ENCODE measurements at regions not wholly inside any gene's neighbourhood (a gene's known extent, or its start where the extent isn't known, plus 50 kb on each side); places are given as distances from the start of the nearest gene placed in this dataset.
"Not testable (repeated sequence)": the region's sequence is repeated elsewhere in the genome, so short reads cannot be mapped to it uniquely, and the experiment has no call there.

DNA sequence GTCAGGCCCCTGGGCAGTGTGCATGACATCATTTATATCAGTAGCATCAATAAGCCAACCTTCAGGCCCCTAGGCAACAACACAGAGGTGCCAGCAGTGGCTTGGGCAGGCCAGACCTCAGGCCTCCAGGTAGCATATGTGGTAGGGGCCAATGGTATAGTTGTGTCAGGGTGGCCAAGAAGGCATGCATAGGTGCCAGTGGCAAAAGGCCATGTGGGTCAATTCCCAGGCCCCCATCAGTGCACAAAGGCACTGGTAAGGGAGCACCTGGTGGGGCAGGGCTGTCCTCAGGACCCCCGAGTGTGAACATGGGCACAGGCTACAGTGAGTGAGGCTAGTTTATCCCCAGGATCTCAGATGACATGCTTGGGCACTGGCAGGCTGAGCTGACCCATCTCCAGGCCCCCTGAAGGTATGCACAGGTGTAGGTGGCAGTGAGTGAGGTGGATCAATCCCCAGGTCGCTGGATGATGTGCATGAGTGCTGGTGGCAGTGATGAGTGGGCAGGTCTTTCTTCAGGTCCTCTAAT is 244.1 kb upstream of the ZNF385D start:
- no peak for DNase-seq

DNA sequence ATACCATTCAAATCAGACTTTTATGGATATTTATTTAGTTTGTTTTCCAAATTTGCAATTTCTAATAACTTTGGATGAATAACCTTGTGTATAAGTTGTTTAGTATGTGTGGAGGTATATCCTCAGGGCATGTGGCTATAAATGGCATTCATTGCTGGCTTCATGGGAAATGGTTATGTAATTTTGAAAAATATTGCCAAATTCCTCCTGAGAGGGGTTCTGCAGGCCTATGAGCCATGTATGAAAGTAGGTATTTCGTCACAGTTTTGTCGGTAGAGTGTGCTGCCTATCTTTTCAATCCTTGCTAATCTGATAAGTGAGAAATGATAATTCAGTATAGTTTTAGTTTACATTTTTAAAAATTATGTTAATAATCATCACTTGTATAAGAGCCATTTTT is 256.4 kb upstream of the ZNF385D start:
- no peak for DNase-seq

DNA sequence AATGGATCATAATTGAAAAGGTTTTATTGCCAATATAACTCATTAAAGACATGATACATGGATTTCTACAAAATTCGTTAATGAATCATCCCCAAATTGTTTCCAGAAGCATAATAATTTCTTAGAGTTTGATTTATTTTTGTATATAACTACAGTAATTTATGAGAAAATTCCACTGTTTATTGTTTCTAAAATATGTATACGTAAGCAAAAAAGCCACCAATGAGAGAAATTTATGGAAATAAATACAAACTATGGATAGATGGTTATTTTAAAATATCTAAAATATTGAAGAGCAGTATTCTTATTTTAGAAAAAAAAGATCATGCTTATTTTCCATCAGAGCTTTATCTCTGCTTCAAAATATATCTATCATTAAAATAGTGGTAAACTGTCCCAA is 260.0 kb upstream of the ZNF385D start:
- DNase-seq = no peak

DNA sequence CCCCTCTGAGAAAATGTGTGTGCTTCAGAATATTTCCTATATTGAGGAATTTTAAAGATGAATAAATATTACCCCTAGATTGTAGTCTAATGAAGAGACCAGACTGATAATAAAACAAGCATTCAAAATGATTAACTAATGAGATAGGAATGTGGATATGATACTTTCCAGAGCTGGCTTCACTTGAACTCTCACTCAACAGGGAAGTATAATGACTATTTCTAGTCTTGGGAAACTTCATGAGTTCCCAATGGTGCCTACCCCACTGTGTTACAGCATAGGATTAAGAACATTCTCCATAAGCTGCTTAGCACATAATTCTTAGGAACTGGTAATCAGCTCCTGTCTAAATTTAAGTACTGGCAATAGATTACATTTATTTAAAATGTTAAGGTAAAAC is 261.5 kb upstream of the ZNF385D start:
- no peak for DNase-seq

DNA sequence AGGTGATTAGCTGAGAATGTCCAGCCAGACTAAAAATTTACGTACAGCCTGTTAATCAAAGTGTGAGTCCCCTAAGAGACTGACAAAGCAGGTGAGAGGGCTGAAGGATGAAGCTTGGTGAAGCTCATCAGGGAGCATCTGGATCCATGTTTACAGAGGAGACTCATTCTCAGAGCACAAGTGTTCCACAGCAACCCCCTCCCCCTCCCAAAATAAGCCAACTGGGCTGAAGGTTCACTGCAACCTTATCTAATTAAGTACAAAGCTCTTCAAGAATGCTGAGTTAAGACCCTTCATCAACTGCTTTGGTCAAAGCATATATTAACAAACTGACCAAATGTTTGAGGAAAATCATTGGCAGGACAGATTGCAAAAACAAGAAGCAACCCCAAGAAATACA is 262.6 kb upstream of the ZNF385D start:
- no peak for DNase-seq

DNA sequence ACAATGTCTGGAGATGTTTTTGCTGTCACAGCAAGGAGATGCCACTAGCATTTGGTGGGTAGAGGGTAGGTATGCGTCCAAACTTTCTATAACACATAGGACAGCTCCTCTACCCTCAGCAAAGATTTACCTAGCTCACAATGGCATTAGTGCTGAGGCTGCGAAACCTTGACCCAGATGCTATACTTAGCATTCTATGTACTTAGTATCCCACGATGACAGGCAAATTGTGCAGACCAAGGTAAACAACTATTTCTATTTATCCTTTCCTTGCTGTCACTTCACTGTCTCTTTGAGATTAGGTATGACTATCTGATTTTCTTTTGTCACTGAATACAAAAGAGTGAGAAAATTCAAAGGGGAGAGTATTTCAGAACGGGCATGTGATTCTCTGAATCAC is 265.2 kb upstream of the ZNF385D start:
- DNase-seq = no peak

DNA sequence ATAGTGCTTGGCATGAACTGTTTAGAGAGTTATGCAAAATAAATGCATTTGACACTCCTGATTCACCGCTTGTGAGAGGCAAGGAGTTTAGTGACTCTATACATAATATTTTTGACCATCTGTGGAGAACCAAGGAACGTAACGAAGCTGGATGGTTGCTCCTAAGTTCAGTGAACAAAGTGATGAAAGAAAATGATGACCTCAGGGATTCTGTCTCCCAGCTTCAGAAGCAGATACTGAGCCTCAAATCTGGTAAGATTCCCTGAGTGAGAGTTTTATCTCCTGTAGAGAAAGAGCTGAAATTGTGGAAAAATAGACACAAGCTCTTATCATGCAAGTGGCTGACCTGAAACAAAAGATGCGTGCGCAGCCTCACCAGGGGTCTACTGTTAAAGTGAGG is 273.6 kb upstream of the ZNF385D start:
- DNase-seq = not testable (repeated sequence)

DNA sequence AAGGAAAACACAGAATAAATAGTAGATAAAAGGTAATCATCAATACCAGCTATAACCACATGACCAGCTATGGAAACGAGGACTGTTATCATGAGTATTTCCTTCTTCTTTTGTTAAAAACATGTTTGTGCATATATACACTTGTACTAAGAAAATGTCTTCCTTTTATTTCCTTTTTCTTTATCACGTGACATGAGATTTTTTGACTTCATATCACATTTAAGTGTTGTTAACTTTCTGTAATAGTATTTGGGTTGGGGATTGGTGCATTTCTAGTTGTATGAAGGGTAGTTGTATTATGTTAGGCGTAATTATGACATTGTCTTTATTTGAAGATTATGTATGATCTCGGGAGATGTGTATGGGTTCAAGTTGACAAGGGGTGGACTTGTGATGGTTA is 278.5 kb upstream of the ZNF385D start:
- DNase-seq = no peak

DNA sequence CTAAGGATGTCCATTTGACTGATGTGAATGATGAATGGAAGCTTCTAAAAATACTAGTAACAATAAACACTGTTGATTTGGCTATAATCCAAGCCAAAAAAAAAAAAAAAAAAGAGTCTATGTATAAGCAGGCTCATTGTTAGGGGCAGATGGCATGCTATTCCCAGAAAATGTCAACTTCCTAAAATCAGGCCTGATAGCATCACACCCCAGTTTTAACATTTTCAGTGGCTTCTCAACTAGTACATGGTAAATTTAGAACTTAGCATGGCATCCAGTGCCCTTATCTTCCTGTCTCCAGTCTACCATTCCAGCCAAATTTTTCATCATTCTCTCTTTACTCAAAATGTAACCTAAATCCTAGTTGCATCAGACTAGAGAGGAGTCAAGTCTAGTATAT is 288.2 kb upstream of the ZNF385D start:
- no peak for DNase-seq

DNA sequence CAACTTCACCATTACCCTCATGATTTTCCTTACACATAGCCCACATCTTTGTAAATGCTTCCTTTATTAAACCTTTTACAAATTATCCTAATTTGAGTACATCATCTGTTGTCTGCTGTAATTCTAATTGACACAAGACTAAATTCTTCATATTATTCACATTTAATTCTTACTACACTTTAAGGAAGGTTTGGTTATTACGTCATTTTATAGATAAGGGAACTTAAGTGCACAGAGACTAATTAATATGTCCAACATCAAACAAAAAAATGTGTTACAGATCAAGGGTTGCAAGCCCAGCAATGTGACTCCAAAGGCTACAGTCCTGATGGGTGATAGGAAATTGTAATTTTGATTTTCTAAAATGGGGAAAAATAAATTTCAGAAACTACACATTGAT is 289.1 kb upstream of the ZNF385D start:
- DNase-seq = no peak

DNA sequence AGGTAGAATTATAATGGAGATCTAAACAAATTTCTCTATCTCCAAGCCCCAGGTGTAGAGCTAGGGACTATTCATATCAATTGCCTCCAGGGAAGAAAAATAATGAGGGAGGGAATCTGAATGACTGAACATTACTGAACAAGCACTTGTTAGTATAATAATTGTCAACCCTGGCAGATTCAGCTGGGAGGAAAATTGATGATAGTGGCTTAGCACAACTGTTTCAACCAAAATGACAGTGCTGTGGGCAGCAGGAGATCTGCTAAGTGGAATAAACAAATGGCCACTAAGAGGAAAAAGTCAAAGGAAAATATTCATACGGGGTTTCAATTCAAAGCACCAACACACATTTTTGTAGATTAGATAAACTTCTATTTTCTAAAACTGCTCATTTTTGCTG is 294.9 kb upstream of the ZNF385D start:
- DNase-seq = no peak

DNA sequence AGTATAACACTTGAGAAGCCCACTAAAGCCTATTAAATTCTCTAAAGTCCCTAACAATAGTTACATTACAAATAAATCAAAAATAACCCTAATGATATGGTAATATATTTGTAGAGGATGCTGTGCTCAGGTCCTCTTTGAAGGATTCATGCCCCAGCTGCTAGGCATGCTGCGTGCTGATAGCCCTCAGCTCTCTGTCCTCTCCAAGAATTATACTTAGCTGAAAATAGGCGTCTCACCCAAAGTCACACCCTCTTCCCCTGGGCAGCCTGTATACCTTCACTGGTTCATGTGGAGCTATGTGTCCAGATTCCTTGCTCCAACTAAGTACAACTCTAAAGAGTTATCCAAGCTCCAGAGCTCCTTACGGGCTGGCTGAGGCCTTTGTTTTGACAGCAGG is 312.5 kb upstream of the ZNF385D start:
- no peak for DNase-seq

DNA sequence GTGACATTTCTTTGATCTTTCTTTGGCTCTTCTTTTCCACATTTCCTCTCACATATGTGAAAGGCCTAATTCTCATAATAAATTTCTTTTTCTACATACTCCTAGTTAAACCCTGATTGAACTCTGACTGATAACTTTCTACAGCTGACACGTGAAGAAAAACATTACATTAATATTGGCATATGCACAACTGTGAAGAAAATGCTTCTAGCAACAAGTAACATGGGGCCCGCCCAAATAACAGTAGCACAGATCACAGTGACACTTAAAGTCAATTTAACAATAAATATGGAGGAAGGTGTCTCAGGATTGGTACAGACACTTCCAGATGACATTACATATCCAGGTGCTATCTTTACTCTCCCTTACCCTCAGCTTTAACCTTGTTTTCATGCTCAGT is 317.6 kb upstream of the ZNF385D start:
- DNase-seq = no peak

DNA sequence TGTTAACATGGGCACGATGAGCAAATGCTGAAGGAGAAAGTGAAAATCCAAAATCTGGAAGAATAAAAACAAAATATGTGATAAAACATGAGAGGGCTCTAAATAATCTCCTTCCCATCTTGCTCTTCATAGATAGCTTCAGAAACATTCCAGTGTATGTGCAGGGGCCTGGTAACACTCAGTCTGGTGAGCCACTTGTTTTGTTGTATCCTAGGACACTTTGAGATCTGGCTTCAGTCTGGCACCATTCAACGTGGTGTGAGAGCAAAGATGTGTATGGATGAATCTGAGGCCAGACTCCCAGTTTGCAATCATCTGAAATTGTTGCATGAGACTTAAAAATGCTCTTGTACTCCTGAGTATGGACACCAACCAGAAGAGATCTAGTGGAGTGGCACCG is 337.2 kb upstream of the ZNF385D start:
- DNase-seq = no peak

DNA sequence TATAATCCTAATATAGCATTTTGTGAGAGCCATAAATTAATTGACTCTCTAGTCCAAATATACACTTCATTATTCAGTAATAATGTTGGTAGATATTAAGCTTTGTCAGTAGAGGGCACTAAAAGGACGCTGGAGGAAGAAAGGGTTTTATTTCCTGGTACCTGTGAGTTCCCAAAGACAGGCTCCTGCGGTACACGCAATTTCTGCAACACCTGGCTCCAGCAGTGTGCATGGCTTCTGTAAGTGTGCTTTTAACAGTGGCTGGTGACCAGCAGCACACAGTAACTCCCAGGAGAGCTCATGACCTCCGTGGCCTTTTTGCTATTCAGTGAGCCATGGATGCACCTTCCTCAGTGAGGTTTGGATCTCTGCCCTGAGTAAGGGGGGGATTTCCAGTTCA is 338.3 kb upstream of the ZNF385D start:
- DNase-seq = no peak

DNA sequence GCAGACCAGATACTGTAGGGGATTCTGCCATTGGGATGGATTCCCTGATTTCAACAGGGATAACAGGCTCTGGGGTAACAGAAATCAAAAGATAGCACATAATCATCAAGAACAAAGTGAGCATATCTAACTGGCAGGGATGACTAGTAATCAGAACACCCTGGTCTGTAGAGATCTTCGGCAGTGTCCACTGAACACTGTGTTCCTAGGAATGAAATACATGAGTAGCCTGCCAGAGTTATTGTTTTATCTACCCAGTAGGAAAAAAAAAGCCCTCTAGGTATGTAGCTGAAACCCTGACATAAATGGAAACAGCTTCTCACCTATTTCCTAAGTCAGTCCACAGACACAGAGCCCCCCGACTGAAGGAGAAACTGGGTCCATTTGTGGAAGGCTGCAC is 340.3 kb upstream of the ZNF385D start:
- no peak for DNase-seq

DNA sequence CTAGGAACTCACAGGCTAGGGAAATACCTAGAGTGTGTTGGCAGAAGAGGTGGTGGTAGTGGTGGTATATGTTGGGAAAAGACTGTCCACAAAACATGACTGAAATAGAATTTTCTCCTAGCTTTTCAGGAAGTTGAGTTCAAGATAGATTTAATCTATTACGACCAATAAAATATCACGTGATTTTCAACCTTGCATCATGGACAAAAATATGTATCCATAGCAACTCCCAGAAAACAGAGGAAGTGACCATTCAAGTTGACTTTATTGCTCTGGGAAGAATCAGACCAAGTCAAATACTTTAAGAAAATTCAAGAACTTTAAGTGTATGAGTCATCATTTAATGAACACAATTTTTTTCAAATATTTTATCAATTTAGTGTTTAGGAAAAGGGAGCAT is 347.0 kb upstream of the ZNF385D start:
- no peak for DNase-seq

DNA sequence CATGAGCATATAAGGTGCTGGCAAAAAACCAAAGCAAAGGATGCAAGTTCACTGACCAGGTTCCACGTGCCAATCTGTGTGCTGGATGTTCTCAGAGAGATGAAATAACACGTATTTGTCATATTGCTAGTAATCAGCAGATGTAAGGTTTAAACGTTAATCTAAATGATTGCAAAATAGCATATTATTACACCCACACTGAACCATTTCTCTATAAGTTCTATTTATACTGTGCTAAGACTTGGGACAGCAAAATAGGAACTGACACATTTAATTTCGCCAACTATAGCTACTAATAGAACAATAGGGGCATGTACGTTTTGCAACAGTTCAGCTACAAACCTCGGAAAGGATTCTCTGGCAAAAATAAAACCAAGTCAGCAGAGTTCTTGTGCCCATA is 350.3 kb upstream of the ZNF385D start:
- DNase-seq = no peak

DNA sequence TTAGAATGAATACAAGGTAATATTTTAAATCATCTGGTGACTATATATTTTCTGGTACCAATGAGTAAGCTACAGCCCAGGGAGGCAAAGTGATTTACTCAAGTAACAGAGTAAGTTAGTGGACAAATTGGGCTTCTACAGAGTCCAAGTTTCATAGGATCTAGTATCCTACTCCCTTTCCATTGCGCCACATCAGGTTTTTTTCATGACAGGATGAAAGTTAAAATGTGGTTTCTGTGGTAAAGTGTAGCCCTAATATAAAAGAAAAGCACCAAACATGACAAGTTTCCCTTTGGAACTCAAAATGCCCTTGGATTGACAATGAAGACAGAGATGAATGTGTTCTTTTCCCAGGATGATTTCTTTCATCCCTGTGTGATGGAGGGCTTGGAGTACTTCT is 350.8 kb upstream of the ZNF385D start:
- DNase-seq = no peak

DNA sequence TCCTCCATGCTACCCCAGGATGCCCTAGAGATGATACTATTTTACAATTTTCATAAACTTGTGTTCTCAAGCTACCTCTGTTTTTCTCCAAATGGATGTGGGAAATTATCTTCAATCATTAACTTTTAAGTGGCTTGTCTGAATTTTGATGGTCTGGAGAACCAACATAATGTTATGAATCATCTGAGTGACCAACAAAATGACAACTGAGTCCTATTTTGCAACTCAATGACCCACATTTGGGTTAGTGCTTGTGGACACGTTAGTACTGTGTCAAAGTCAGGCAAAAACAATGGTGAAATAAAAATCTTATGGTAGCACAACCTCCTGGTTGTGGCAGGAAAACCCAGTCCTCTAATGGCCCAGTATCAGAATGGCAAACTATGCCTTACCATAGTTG is 352.4 kb upstream of the ZNF385D start:
- no peak for DNase-seq

DNA sequence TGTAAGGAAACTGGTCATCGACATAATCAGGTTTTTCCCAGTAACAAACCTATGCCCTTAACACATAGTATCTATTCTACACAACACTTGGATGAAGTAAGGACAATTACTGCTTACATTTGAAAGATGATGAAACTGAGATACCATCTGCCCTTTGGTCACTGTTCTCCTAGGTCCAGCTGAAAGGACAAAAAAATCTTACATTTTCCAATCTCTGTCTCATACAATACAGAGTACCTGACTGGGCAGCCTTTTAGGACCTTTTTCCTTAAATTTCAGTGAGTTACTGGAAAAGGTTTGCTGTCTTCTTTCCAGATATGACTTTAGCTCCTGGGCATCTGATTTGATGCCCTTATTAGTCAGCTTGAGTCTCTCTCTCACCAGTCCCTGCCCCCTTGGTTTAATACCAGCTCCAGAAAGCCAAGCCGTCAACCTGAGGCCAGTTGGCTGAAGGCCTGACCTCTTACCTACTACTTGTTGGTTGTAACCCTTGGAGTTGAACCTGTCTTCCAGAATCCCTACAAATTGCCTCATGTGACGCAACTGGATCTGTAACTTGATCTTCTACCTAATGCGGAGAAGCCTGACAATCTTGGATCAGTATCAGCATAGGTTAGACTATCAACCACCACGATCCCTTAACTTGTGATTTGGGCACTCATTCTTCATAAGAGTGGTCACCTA is 355.3 kb upstream of the ZNF385D start:
- DNase-seq = no peak

DNA sequence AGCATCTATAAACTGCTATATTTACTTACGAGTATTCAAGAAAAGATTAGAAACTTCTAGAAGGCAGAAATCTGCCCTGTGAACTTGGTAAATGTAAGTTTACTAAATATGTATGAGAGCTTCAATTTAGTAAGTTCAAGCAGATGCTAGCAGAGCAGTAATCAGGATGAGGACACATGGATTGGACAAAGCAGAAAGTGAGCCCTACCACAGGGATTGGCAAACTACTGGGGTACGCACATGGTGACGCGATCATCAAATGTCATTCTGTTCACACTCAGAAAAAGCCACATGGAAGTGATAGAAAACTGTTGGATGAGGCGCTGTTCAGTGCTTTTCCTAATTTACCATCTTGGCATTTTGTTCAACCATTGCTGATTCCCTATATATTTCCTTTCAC is 360.2 kb upstream of the ZNF385D start:
- no peak for DNase-seq

DNA sequence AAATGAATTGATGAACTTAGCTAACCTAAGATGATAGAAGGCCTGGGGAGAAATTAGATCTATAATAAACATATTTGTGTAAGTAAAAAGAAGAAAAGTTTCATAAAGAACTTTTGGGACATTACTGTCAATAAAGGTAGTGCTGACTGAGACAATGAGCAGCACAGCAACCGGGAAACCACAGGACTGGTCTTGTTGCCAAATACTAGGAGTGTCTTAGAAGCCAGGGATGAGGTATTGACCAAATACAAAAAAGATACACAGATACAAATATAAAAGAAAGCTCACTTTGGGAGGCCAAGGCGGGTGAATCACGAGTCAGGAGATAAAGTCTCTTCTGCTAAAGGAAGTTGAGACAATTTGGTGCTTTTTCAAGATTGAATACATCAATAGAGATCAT is 362.4 kb upstream of the ZNF385D start:
- DNase-seq = no peak

DNA sequence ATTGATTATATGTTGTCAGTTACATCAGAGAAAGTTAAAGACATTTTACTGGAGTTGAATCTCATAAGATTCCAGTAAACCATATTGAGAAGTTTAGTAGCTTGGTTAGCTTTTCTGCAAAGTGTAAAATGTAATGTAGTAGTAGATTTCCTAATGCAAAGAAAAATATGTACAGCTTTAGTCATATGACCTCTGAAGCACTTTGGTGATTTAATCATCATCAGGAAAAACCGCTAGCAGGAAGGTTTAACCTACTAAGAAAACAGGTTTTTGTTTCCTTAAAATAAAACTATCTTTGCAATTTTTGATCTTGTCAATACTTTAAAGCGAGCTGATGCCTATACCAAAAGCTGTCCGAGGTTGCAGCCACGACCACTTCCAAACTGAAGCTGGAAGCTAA is 364.6 kb upstream of the ZNF385D start:
- DNase-seq = no peak

DNA sequence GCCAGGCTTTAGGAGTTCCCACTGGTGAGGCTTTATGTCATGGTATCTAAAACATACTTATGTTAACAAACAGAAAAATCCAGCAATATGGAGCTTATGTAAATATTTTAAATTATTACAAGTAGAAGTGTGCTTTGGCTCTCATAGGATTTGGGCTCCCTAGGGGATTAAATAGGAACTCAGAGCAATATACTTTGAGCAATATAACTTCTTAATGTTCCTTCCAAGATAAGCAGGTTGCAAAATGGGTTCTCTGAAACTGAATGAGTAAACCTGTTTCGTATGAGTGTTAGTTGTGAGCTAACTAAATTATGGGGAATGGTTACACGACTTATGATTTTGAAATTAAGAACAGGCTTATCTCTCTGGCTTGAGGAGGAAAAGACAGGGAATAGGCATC is 366.1 kb upstream of the ZNF385D start:
- DNase-seq = no peak

Measured in stimulated activated CD4-positive, alpha-beta T cell treated with anti-CD3 and anti-CD28 coated beads, Interleukin-4, amount 100 ng/mL, for 24 hours (primary cell).